SIG-M5 treated with dmso at 0.1 percent for 504 hours (cell line): ENCODE measurements at regions not wholly inside any gene's neighbourhood (a gene's known extent, or its start where the extent isn't known, plus 50 kb on each side); places are given as distances from the start of the nearest gene placed in this dataset.
"Not testable (repeated sequence)": the region's sequence is repeated elsewhere in the genome, so short reads cannot be mapped to it uniquely, and the experiment has no call there.

Experiments used
- DNase-seq: peaks from one replicate; lab custom pipeline; 2025; ENCODE audit not compliant: unreplicated experiment; lab: John Stamatoyannopoulos, UW

- no peak for DNase-seq
Observed at GRCh38 chr14:23750357-23750756, 114.2 kb downstream of the DHRS2 start.

- no peak for DNase-seq
Observed at GRCh38 chr14:23751616-23752015, 115.5 kb downstream of the DHRS2 start.

GRCh38 chr14:23763394-23763793 lies 127.2 kb downstream of the DHRS2 start:
- no peak for DNase-seq

- no peak for DNase-seq
Observed at GRCh38 chr14:23766737-23767401, 130.7 kb downstream of the DHRS2 start.

GRCh38 chr14:23769221-23769728 lies 133.1 kb downstream of the DHRS2 start:
- not testable (repeated sequence) for DNase-seq

- no peak for DNase-seq
Observed at GRCh38 chr14:23773981-23774380, 137.8 kb downstream of the DHRS2 start.

- no peak for DNase-seq
Observed at GRCh38 chr14:23776296-23776695, 140.1 kb downstream of the DHRS2 start.

- no peak for DNase-seq
Observed at GRCh38 chr14:23785208-23785607, 149.0 kb downstream of the DHRS2 start.

GRCh38 chr14:23787436-23787835 lies 151.3 kb downstream of the DHRS2 start:
- no peak for DNase-seq

- DNase-seq: no peak
Observed at GRCh38 chr14:23789696-23790095, 153.5 kb downstream of the DHRS2 start.

GRCh38 chr14:23793532-23793931 lies 157.4 kb downstream of the DHRS2 start:
- no peak for DNase-seq

- DNase-seq: no peak
Observed at GRCh38 chr14:23800811-23801210, 152.8 kb upstream of the DHRS4 start.

GRCh38 chr14:23801766-23802165 lies 151.8 kb upstream of the DHRS4 start:
- DNase-seq: no peak

GRCh38 chr14:23804817-23805216 lies 148.8 kb upstream of the DHRS4 start:
- DNase-seq: no peak

GRCh38 chr14:23805761-23806160 lies 147.8 kb upstream of the DHRS4 start:
- DNase-seq: no peak

- no peak for DNase-seq
Observed at GRCh38 chr14:23814527-23815256, 138.9 kb upstream of the DHRS4 start.

- no peak for DNase-seq
Observed at GRCh38 chr14:23816371-23816770, 137.2 kb upstream of the DHRS4 start.

- DNase-seq: no peak
Observed at GRCh38 chr14:23817164-23817767, 136.3 kb upstream of the DHRS4 start.

GRCh38 chr14:23827100-23827892 lies 126.3 kb upstream of the DHRS4 start:
- DNase-seq: peak; percentile 4

GRCh38 chr14:23828001-23828400 lies 125.6 kb upstream of the DHRS4 start:
- DNase-seq: no peak

- DNase-seq: peak; percentile 79
Observed at GRCh38 chr14:23828616-23829015, 125.0 kb upstream of the DHRS4 start.
